Smooth muscle cell (in vitro differentiated cells): ENCODE measurements at regions not wholly inside any gene's neighbourhood (a gene's known extent, or its start where the extent isn't known, plus 50 kb on each side); places are given as distances from the start of the nearest gene placed in this dataset.
A peak's percentile ranks its signal among the peaks of the same experiment; 100 is the strongest.

Experiments used
- DNase-seq: peaks from one replicate; lab custom pipeline; 2025; ENCODE audit not compliant: unreplicated experiment; lab: John Stamatoyannopoulos, UW
- H2AFZ ChIP-seq: fragments of 200-600 bp; sonication (generic); 2 replicates; pipeline ENCODE4 v1.6.0; 2016; ENCODE audit warnings: antibody characterized with exemption, low read depth, mild to moderate bottlenecking
- H3F3A ChIP-seq: fragments of 200-600 bp; sonication (generic); 2 replicates; pipeline ENCODE4 v1.6.0; 2017; ENCODE audit warnings: antibody characterized with exemption, low read depth
- H3K27ac ChIP-seq: fragments of 200-600 bp; sonication (generic); 2 replicates; pipeline ENCODE4 v1.5.1; 2016; ENCODE audit warnings: low read depth, mild to moderate bottlenecking
- H3K27me3 ChIP-seq: fragments of 200-600 bp; sonication (generic); 2 replicates; pipeline ENCODE4 v1.6.1; 2016; ENCODE audit warnings: low read depth, mild to moderate bottlenecking
- H3K36me3 ChIP-seq: fragments of 200-600 bp; sonication (generic); 2 replicates; pipeline ENCODE4 v1.5.1; 2016; ENCODE audit warnings: low read depth
- H3K4me1 ChIP-seq: fragments of 200-600 bp; sonication (generic); 2 replicates; pipeline ENCODE4 v1.5.1; 2016; ENCODE audit warnings: low read depth
- H3K4me2 ChIP-seq: fragments of 200-600 bp; sonication (generic); 2 replicates; pipeline ENCODE4 v1.6.0; 2016; ENCODE audit warnings: mild to moderate bottlenecking
- H3K4me3 ChIP-seq: fragments of 200-600 bp; sonication (generic); 2 replicates; pipeline ENCODE4 v1.5.1; 2016; ENCODE audit warnings: mild to moderate bottlenecking
- H3K79me2 ChIP-seq: fragments of 200-600 bp; sonication (generic); 2 replicates; pipeline ENCODE4 v1.6.0; 2016; ENCODE audit warnings: low read depth, mild to moderate bottlenecking
- H3K9ac ChIP-seq: fragments of 200-600 bp; sonication (generic); 2 replicates; pipeline ENCODE4 v1.6.0; 2016; ENCODE audit warnings: low read depth
- H3K9me3 ChIP-seq: fragments of 200-600 bp; sonication (generic); replicated peaks from 2 replicates; pipeline ENCODE4 v1.5.1; 2016; ENCODE audit warnings: low read depth
- H4K20me1 ChIP-seq: fragments of 200-600 bp; sonication (generic); 2 replicates; pipeline ENCODE4 v1.6.0; 2016; ENCODE audit warnings: low read depth
- WGBS: methylation state at CpG from one replicate; pipeline ENCODE4 v1.1.7; 2016; ENCODE audit warnings: low lambda C conversion rate; 5-methylcytosine and 5-hydroxymethylcytosine counted together
- TF ChIP-seq, protein P1 (sequence below): fragments of 200-600 bp; sonication (generic); IDR thresholded peaks from 2 replicates; pipeline ENCODE4 v1.5.1; 2017; ENCODE audit warnings: borderline replicate concordance, mild to moderate bottlenecking, antibody characterized with exemption; ENCODE audit not compliant: insufficient read depth, poor library complexity, severe bottlenecking

DNA sequence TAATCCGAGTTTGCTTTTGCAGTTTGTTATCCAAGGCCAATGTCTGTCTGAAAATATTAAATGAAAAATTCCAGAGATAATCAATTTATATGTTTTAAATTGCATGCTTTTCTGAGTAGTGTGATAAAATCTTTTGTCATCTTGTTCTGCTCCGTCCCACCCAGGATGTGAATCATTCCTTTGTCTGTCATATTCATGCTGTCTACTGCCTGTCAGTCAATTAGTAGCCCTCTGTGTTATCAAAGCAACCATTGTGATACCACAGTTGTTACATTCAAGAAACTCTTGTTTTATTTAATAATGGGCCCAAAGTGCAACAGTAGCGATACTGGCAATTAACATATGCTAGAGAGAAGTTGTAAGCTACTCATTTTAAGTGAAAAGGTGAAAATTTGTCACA lies 819.3 kb downstream of the BRINP3 start:
- H3K9me3 ChIP-seq, result no peaks in the 10 kb centered on the region
- WGBS, result 75% methylated on average over 3 of the region's 3 CpGs
- no peak overlapping the region for H3K4me3 ChIP-seq
- H3K79me2 ChIP-seq, result no peaks in the 10 kb centered on the region
- H3K9ac ChIP-seq, result no peak overlapping the region
- peak overlapping the region; percentile 12 for H3K27ac ChIP-seq
- no peaks in the 10 kb centered on the region for H3K4me1 ChIP-seq
- no peak overlapping the region for H2AFZ ChIP-seq
- H3K36me3 ChIP-seq, result no peaks in the 10 kb centered on the region
- H4K20me1 ChIP-seq, result no peaks in the 10 kb centered on the region
- DNase-seq, result no peak
- H3F3A ChIP-seq, result no peaks in the 10 kb centered on the region
- H3K27me3 ChIP-seq, result no peaks in the 10 kb centered on the region
- TF ChIP-seq, protein P1, sequence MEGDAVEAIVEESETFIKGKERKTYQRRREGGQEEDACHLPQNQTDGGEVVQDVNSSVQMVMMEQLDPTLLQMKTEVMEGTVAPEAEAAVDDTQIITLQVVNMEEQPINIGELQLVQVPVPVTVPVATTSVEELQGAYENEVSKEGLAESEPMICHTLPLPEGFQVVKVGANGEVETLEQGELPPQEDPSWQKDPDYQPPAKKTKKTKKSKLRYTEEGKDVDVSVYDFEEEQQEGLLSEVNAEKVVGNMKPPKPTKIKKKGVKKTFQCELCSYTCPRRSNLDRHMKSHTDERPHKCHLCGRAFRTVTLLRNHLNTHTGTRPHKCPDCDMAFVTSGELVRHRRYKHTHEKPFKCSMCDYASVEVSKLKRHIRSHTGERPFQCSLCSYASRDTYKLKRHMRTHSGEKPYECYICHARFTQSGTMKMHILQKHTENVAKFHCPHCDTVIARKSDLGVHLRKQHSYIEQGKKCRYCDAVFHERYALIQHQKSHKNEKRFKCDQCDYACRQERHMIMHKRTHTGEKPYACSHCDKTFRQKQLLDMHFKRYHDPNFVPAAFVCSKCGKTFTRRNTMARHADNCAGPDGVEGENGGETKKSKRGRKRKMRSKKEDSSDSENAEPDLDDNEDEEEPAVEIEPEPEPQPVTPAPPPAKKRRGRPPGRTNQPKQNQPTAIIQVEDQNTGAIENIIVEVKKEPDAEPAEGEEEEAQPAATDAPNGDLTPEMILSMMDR, result no peak
- no peak overlapping the region for H3K4me2 ChIP-seq

DNA sequence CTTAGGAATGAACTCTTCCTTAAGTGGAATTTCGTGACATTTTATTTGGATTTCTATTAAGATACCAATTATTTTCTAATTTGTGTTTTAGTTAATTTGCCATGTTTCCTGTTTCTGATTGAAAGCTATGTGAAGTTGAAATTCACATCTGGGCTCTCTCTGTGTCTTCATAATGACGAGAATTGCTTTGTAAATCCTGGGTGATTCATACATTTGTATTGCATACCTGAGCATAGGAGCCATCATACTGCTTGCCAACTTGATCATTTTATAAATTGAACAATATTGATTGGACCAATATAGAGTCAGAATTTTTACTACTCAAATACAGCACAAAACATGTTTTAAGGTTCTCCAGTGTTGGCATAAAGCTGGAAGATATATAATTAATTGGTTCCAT lies 817.9 kb downstream of the BRINP3 start:
- Histone ChIP-seq H3F3A (no peaks in the 10 kb centered on the region), H4K20me1 (no peaks in the 10 kb centered on the region), H3K4me2 (no peak overlapping the region), H2AFZ (no peak overlapping the region), H3K9me3 (no peaks in the 10 kb centered on the region), H3K27me3 (no peaks in the 10 kb centered on the region), H3K27ac (no peak overlapping the region), H3K4me3 (no peak overlapping the region), H3K79me2 (no peaks in the 10 kb centered on the region), H3K36me3 (no peaks in the 10 kb centered on the region), H3K9ac (no peak overlapping the region), H3K4me1 (no peaks in the 10 kb centered on the region)
- no peak for DNase-seq
- TF ChIP-seq, protein P1, result no peak
- WGBS, result 67% methylated on average over 2 of the region's 2 CpGs

DNA sequence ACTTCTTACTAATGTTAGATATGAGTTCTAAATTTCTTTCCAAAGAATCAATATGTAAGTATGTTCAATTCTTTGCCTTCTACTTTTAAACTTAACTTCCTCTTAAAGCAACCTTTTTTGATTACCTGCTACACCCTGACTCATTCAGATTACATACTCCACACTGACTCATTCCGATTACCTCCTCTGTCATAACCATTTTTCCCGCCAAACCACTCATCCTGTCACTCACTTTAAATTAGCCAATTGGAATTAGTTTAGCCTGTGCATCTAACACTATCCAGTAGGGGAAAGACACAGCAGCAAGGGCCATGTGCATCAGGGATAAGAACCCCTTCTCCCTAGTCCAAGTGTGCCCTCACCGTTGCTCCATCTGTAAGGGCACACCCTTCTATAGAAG lies 815.5 kb downstream of the BRINP3 start:
- WGBS, result 91% methylated on average over 3 of the region's 3 CpGs
- no peak overlapping the region for H2AFZ ChIP-seq
- no peaks in the 10 kb centered on the region for H3K36me3 ChIP-seq
- H3K4me3 ChIP-seq, result no peak overlapping the region
- H4K20me1 ChIP-seq, result no peaks in the 10 kb centered on the region
- H3K4me1 ChIP-seq, result no peaks in the 10 kb centered on the region
- H3K9me3 ChIP-seq, result no peaks in the 10 kb centered on the region
- H3K79me2 ChIP-seq, result no peaks in the 10 kb centered on the region
- DNase-seq, result no peak
- no peak overlapping the region for H3K27ac ChIP-seq
- H3K4me2 ChIP-seq, result no peak overlapping the region
- H3F3A ChIP-seq, result no peaks in the 10 kb centered on the region
- TF ChIP-seq, protein P1, result no peak
- no peak overlapping the region for H3K9ac ChIP-seq
- H3K27me3 ChIP-seq, result no peaks in the 10 kb centered on the region

DNA sequence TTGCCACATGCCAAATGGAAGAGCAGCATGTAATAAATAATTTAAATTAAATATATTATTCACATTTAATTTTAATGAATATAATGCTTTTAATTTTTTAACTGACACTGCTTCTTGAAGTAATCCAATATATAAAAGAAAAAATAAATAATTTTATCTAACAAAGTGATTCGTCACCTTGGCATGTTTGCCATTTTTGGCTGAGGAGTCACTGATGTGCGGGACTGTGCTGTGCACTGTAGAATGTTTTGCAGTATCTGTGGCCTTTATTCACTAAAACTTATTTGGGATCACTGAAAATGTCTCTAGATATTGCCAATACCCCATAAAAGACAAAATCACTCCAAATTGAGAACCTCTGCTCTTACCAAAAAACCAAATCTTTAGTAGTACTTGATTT lies 807.8 kb downstream of the BRINP3 start:
- TF ChIP-seq, protein P1, result no peak
- no peak overlapping the region for H3K27ac ChIP-seq
- H3K9me3 ChIP-seq, result no peaks in the 10 kb centered on the region
- no peaks in the 10 kb centered on the region for H3K4me1 ChIP-seq
- H3K79me2 ChIP-seq, result no peaks in the 10 kb centered on the region
- no peak overlapping the region for H3K4me3 ChIP-seq
- 76% methylated on average over 2 of the region's 2 CpGs for WGBS
- no peak overlapping the region for H2AFZ ChIP-seq
- DNase-seq, result no peak
- no peak overlapping the region for H3K9ac ChIP-seq
- no peaks in the 10 kb centered on the region for H3F3A ChIP-seq
- no peaks in the 10 kb centered on the region for H3K27me3 ChIP-seq
- no peaks in the 10 kb centered on the region for H3K36me3 ChIP-seq
- no peaks in the 10 kb centered on the region for H4K20me1 ChIP-seq
- no peak overlapping the region for H3K4me2 ChIP-seq
